Mesendoderm (in vitro differentiated cells): ENCODE measurements at regions not wholly inside any gene's neighbourhood (a gene's known extent, or its start where the extent isn't known, plus 50 kb on each side); places are given as distances from the start of the nearest gene placed in this dataset.
A peak's percentile ranks its signal among the peaks of the same experiment; 100 is the strongest.

Source experiments
- DNase-seq: peaks from one replicate; pipeline ENCODE4 v3.0.0; 2013
- H2AK5ac ChIP-seq: 2 replicates; pipeline ENCODE4 v1.6.1; 2013; ENCODE audit warnings: low read length, inconsistent platforms
- H2BK120ac ChIP-seq: 2 replicates; pipeline ENCODE4 v1.6.1; 2013; ENCODE audit warnings: low read depth, mild to moderate bottlenecking, low read length, moderate library complexity, mixed read lengths
- H2BK15ac ChIP-seq: replicated peaks from 2 replicates; pipeline ENCODE4 v1.6.1; 2013; ENCODE audit warnings: low read depth, mild to moderate bottlenecking, moderate library complexity
- H2BK5ac ChIP-seq: 2 replicates; pipeline ENCODE4 v1.6.1; 2013; ENCODE audit warnings: low read length, inconsistent platforms
- H3K18ac ChIP-seq: 2 replicates; pipeline ENCODE4 v1.6.1; 2013; ENCODE audit warnings: mild to moderate bottlenecking, low read length, mixed read lengths
- H3K23ac ChIP-seq: one replicate; pipeline ENCODE4 v1.6.1; 2013; ENCODE audit warnings: low read length
- H3K27ac ChIP-seq: 2 replicates; pipeline ENCODE4 v1.5.1; 2013; ENCODE audit warnings: low read depth, mild to moderate bottlenecking, inconsistent platforms, low read length, moderate library complexity
- H3K27me3 ChIP-seq: 2 replicates; pipeline ENCODE4 v1.6.1; 2013; ENCODE audit warnings: low read length, control low read depth, mild to moderate bottlenecking, inconsistent platforms; ENCODE audit not compliant: insufficient read depth, poor library complexity
- H3K36me3 ChIP-seq: 2 replicates; pipeline ENCODE4 v1.6.1; 2013; ENCODE audit warnings: low read length, inconsistent platforms; ENCODE audit not compliant: control insufficient read depth, insufficient read depth
- H3K4ac ChIP-seq: one replicate; pipeline ENCODE4 v1.6.1; 2013; ENCODE audit warnings: low read depth, mild to moderate bottlenecking, low read length, moderate library complexity
- H3K4me1 ChIP-seq: 2 replicates; pipeline ENCODE4 v1.6.1; 2013; ENCODE audit warnings: low read depth, low read length, inconsistent platforms; ENCODE audit not compliant: control insufficient read depth
- H3K4me2 ChIP-seq: 2 replicates; pipeline ENCODE4 v1.6.1; 2013; ENCODE audit warnings: low read length
- H3K4me3 ChIP-seq: 2 replicates; pipeline ENCODE4 v1.5.1; 2013; ENCODE audit warnings: mild to moderate bottlenecking, low read length
- H3K56ac ChIP-seq: one replicate; pipeline ENCODE4 v1.6.1; 2013; ENCODE audit warnings: low read length
- H3K79me1 ChIP-seq: 2 replicates; pipeline ENCODE4 v1.6.1; 2013; ENCODE audit warnings: low read length, inconsistent platforms
- H3K79me2 ChIP-seq: 2 replicates; pipeline ENCODE4 v1.6.1; 2013; ENCODE audit warnings: mild to moderate bottlenecking, low read length; ENCODE audit not compliant: control insufficient read depth, insufficient read depth
- H3K9ac ChIP-seq: 2 replicates; pipeline ENCODE4 v1.6.1; 2013; ENCODE audit warnings: low read length, inconsistent platforms
- H4K5ac ChIP-seq: one replicate; pipeline ENCODE4 v1.6.1; 2013; ENCODE audit warnings: low read length
- H4K8ac ChIP-seq: one replicate; pipeline ENCODE4 v1.6.1; 2013; ENCODE audit warnings: low read depth, mild to moderate bottlenecking, control low read depth, low read length, moderate library complexity
- WGBS: extraction: QIAGEN DNeasy Blood & Tissue Kit; methylation state at CpG from one replicate; pipeline ENCODE4 v1.1.7; 2013; ENCODE audit warnings: low lambda C conversion rate, missing lambda C conversion rate; ENCODE audit not compliant: insufficient coverage; ENCODE audit errors: extremely low coverage; 5-methylcytosine and 5-hydroxymethylcytosine counted together

DNA sequence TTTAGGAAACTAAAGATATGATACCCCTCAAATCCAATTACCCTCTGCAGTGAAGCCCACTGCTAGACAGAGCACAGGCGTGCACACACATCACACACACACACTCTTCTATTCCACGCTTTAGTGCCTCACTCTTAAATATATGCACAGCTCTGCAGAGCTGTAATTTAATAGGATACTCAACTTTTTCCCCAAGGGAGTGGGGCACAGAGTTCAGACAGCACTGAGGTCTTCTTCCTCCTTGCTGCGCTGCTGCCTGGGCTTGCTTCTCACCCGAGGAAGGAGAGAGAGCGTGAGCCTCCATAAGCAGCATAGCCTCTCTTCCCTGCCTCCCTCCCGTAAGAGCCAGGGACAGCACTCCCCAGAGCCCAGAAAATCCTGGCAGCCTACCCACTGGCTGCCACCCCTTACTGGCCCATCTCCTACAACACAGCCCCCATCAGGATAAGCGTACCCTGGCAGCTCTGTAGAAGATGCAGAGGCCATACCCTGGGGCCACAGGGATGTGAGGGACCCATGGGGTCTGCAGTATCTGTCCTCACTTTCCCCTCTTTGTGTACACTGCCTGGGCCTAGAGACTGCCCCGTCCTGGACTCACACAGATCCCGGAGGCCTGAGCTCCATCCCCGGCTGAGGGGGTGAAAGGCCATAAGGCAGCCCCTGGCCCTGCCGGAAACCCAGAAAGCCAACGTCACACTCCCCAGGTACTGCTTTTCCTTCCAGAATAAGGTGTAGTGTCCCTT lies 102.1 kb downstream of the C5orf15 start:
- Histone ChIP-seq H3K4ac (no peak overlapping the region), H2BK120ac (no peak overlapping the region), H3K56ac (no peak overlapping the region), H4K5ac (no peak overlapping the region), H3K9ac (no peak overlapping the region), H3K23ac (no peak overlapping the region), H3K27me3 (no peaks in the 10 kb centered on the region), H3K27ac (no peak overlapping the region), H3K4me1 (no peaks in the 10 kb centered on the region), H3K4me3 (no peak overlapping the region), H3K36me3 (no peaks in the 10 kb centered on the region), H2BK5ac (no peak overlapping the region), H3K79me2 (no peaks in the 10 kb centered on the region), H4K8ac (no peak overlapping the region), H3K4me2 (no peak overlapping the region), H3K79me1 (no peaks in the 10 kb centered on the region), H3K18ac (no peak overlapping the region), H2BK15ac (no peak overlapping the region), H2AK5ac (no peak overlapping the region)
- no CpG with 5 or more reads among the region's 12 CpGs for WGBS
- no peak for DNase-seq

DNA sequence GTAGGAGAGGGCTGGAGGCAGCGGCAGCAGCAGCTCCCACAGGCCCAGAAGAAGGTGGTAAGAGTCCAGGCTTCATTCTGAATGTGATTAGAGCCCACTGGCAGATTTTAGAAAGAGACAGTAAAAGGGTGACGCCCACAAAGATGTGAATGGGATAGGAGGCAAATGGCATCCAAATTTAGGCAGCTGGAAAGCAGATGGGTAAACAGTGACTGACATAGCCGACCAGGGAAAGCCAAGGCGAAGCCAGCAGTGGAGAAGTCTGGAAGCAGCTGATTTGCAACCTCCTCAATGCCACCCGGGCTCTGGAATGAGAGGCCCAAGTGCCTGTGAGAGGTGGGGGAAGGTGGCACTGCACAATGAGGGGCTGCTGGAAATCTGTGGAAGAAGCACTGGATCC lies 103.3 kb downstream of the C5orf15 start:
- Histone ChIP-seq H2BK120ac (no peak overlapping the region), H3K27ac (no peak overlapping the region), H3K79me2 (no peaks in the 10 kb centered on the region), H3K79me1 (no peaks in the 10 kb centered on the region), H3K27me3 (no peaks in the 10 kb centered on the region), H3K4me1 (no peaks in the 10 kb centered on the region), H3K18ac (no peak overlapping the region), H3K4ac (no peak overlapping the region), H3K23ac (no peak overlapping the region), H4K8ac (no peak overlapping the region), H3K9ac (no peak overlapping the region), H2BK5ac (no peak overlapping the region), H3K36me3 (no peaks in the 10 kb centered on the region), H4K5ac (no peak overlapping the region), H2AK5ac (no peak overlapping the region), H2BK15ac (no peak overlapping the region), H3K4me3 (no peak overlapping the region), H3K56ac (no peak overlapping the region), H3K4me2 (no peak overlapping the region)
- no peak for DNase-seq
- WGBS: no CpG with 5 or more reads among the region's 5 CpGs

DNA sequence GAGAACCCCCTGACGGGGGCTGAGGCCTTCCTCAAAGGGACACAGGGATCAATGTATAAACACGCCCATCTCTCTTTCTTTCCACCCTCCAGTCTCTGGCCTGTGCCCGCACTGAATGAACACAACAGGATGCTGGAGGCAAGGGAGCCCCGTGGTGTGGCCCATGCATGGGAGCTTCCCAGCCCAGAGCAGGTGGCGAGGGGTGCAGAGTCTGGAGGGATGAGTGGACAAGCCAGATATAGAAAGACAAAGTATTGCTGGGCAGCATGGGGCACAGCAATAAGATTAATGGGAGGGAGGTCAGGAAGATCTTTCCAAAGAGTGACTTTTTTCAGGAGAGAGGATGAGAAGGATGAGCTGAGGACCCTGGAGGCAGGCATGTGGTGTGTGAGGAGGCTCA lies 103.7 kb downstream of the C5orf15 start:
- H3K4me1 ChIP-seq: no peaks in the 10 kb centered on the region
- H3K56ac ChIP-seq: no peak overlapping the region
- no peak overlapping the region for H2AK5ac ChIP-seq
- H3K36me3 ChIP-seq: no peaks in the 10 kb centered on the region
- H3K23ac ChIP-seq: no peak overlapping the region
- H2BK120ac ChIP-seq: no peak overlapping the region
- no peak overlapping the region for H3K4ac ChIP-seq
- no peak overlapping the region for H3K9ac ChIP-seq
- no peak overlapping the region for H4K8ac ChIP-seq
- DNase-seq: no peak
- no peak overlapping the region for H3K18ac ChIP-seq
- H3K27ac ChIP-seq: no peak overlapping the region
- WGBS: no CpG with 5 or more reads among the region's 5 CpGs
- no peaks in the 10 kb centered on the region for H3K79me2 ChIP-seq
- H2BK5ac ChIP-seq: no peak overlapping the region
- no peaks in the 10 kb centered on the region for H3K27me3 ChIP-seq
- H3K79me1 ChIP-seq: no peaks in the 10 kb centered on the region
- no peak overlapping the region for H2BK15ac ChIP-seq
- no peak overlapping the region for H4K5ac ChIP-seq
- no peak overlapping the region for H3K4me2 ChIP-seq
- H3K4me3 ChIP-seq: no peak overlapping the region

DNA sequence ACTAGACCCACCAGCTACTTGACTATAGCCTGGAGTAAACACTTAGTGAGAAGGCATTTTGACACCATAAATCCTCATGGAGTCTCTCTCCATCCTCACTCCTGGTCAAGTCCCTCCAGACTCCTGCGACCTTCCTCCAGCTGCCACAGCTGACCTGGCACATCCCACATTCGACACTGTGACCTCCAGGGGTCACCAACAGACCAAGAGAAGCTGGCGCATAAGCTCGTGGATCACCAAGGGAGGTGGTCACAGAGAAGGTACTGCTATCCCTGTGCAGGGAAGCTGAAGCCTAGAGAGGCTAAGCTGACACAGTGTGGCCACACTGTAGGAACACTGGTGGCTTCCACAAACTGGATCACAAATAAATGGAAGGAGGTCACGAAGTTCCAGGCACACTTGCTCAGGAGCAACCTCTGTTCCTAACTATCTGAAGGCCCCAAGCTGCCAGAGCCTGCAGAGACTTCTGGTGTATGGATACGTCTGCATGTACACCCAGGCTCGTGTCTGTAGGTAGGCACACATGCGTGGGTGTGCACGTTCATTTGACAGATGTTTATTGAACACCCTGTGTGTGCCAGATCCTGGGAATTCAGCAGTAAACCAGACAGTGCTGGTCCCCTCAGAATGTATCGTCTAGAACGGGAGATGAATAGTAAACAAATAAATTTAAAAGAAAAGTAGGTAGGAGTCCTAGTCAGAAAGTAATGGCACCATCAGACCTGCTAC lies 104.4 kb downstream of the C5orf15 start:
- no CpG with 5 or more reads among the region's 11 CpGs for WGBS
- H4K5ac ChIP-seq: no peak overlapping the region
- no peak overlapping the region for H2AK5ac ChIP-seq
- no peak overlapping the region for H3K27ac ChIP-seq
- H3K79me1 ChIP-seq: no peaks in the 10 kb centered on the region
- H3K79me2 ChIP-seq: no peaks in the 10 kb centered on the region
- H3K56ac ChIP-seq: no peak overlapping the region
- no peak overlapping the region for H4K8ac ChIP-seq
- H3K4me2 ChIP-seq: no peak overlapping the region
- H2BK120ac ChIP-seq: no peak overlapping the region
- no peaks in the 10 kb centered on the region for H3K27me3 ChIP-seq
- H3K23ac ChIP-seq: no peak overlapping the region
- H3K9ac ChIP-seq: no peak overlapping the region
- H3K4ac ChIP-seq: no peak overlapping the region
- H3K18ac ChIP-seq: no peak overlapping the region
- peak; percentile 28 for DNase-seq
- no peaks in the 10 kb centered on the region for H3K36me3 ChIP-seq
- no peak overlapping the region for H2BK5ac ChIP-seq
- no peak overlapping the region for H2BK15ac ChIP-seq
- no peak overlapping the region for H3K4me3 ChIP-seq
- H3K4me1 ChIP-seq: no peaks in the 10 kb centered on the region

DNA sequence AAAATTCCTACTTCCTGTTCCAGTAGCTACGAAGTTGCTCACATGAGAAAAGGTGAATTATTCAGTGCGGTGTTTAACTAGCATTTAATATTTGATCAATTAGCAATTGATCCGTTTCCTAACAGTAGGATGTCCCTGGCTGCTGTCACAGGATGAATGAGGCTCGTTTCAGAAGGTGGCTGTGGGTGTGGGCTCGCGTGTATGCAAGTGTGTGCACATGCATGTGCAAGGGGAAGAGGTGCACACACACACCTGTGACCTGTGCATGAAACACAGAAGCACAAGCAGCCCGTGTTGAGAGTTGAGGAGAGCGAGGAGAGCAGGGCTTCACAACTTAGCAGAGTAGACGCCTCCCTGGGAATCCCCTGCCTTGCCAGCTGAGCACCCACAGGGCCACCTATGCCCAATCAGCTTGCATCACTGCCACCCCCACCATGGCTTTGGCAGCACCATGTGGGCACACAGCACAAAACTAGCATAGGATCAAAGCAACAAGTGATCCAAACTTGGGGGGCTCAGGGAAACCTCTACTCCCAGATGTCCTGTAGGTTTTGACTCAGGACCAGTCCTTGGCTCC lies 107.2 kb downstream of the C5orf15 start:
- Histone ChIP-seq H3K4me2 (no peak overlapping the region), H3K79me1 (no peaks in the 10 kb centered on the region), H2BK5ac (no peak overlapping the region), H2AK5ac (no peak overlapping the region), H2BK120ac (no peak overlapping the region), H3K79me2 (no peaks in the 10 kb centered on the region), H3K27ac (no peak overlapping the region), H2BK15ac (no peak overlapping the region), H4K8ac (no peak overlapping the region), H3K23ac (no peak overlapping the region), H4K5ac (no peak overlapping the region), H3K36me3 (no peaks in the 10 kb centered on the region), H3K56ac (no peak overlapping the region), H3K18ac (no peak overlapping the region), H3K9ac (no peak overlapping the region), H3K27me3 (no peaks in the 10 kb centered on the region), H3K4me1 (no peaks in the 10 kb centered on the region), H3K4ac (no peak overlapping the region), H3K4me3 (no peak overlapping the region)
- WGBS: no CpG with 5 or more reads among the region's 9 CpGs
- DNase-seq: no peak
